ENCODE measurements at regions not wholly inside any gene's neighbourhood (a gene's known extent, or its start where the extent isn't known, plus 50 kb on each side); places are given as distances from the start of the nearest gene placed in this dataset.

DNA sequence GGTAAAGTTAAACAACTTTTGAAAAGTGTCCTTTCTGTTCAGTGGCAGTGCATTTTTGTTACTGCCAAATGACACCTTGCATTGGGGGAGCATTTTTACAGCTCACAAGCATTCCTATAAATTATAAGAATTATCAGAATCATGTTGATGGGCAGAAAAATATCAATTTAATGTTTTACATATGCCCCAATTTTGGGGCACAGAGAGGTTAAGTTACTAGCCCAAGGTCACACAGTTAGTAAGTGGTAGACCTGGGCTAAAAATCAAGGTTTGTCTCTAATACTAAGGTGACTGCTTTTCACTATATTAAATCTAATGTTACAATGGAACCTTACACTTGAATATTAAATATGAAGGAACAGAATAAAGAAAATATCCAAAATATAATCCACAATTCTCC is 180.1 kb upstream of the IVNS1ABP start:
- no peak for DNase-seq

DNA sequence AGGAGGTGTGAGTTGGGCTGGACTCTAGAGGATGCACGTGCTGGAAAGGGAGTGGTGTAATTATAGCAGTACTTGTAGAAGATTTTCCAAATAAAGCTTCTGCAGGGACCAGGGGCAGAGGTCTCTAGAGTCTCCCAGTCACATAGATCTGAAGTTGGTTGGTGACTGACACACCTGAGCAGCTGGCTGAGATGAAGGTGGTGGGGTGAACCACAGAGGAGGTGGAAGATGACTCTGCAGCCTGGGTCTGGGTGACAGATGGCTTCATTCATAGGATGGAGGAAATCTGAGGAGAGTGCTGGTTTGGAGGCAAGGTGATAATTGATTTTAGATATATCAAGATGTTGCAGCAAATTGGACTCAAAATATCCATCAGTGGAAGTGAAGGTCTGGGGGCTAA is 178.9 kb upstream of the IVNS1ABP start:
- DNase-seq = no peak

DNA sequence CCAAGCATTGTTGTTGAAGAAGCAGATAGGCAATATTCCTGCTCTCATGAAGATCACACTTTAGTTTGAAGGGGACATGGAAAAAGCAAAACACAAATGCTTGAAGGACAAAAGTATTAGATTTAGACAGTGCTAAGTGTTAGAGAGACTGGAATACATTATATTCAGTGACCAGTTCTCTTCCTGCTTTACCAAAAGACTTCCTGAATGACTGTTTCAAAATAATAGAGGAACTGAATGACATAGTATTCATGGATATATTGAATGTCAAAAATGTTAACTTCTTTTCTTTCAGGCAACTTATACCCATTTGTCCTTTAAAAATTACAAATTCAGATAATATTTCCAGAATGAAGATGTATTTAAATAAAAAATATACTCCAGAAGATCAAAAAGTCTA is 178.0 kb upstream of the IVNS1ABP start:
- DNase-seq = no peak

DNA sequence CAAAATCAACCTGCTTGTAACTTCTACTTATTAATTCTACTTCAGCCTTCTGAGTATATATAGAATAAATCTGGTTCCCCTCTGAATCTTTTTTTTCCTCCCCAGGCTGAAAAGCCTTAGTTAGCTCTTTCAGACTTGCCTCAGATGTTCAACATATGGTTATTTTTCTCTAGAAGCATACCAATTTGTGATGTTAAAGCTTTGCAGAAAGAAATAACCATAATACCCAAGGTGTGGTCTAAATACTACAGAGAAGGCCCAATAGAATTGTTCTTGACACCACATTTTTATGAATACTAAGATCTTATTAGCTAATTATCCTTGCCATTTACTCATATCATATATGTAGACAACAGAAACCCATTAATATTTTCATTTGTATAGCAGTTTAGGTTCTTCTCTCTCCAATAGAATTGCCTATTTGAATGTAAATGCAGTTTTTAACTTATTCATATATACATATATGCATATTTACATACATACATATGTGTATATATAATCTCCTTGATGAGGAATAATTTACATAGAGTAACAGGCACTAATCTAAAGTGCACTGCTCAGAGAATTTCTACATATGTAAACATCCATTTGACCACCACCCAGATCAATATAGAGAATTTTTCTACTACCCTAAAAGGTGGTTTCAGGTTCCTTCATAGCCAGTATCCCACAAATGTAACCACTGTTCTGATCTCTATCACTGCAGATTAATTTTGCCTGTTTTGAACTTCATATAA is 175.2 kb upstream of the IVNS1ABP start:
- no peak for DNase-seq

DNA sequence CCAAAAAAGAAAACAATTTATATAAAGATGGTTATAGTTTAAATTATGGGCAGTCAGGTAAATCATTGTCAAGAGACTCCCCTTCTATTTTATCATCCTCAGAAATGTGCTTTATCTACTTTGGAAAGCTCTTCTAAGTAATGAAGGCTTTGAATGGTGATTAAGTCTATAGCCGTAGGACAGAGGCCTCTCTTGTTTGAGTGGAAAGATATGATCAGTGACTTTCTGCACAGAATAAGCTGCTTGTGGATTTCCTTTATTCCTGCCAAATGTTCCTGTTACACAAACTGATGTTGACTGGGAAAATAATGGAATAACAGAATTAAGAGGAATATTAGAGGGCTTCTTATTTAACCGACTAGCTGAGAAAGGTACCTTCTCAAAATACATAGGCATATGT is 174.6 kb upstream of the IVNS1ABP start:
- no peak for DNase-seq

DNA sequence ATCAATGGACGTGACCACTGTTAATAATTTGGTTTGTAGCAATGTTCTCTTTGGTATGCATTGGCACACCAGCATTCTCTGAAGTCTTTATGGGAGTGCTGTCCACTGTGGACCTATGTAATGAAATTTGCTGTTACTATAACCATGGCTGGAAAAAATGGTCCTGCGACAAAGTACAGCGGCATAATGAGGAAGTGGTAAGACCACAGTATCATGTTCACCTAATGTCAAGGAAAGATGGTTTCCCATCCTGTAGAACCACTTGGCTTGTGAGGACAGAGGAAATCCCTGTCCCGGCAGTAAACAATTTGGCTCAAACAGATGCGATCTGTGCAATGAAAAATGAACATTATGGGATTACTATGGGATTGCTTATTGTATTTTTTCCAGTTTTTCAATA is 173.9 kb upstream of the IVNS1ABP start:
- no peak for DNase-seq

DNA sequence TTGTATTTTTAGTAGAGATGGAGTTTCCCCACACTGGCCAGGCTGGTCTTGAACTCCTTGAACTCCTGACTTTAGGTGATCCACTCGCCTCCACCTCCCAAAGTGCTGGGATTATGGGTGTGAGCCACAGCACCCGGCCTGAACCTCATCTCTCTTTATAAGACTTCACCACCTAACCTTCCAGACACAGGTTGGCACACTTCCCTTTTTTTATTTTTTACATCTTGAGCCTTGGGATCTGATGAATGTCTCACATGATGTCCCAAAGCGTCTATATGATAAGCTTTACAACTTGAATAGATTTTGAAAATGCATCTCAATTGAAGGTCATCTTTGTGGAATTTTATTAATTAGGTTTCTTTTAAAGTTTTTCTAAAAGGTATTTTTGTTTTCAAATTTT is 172.4 kb upstream of the IVNS1ABP start:
- DNase-seq = no peak

DNA sequence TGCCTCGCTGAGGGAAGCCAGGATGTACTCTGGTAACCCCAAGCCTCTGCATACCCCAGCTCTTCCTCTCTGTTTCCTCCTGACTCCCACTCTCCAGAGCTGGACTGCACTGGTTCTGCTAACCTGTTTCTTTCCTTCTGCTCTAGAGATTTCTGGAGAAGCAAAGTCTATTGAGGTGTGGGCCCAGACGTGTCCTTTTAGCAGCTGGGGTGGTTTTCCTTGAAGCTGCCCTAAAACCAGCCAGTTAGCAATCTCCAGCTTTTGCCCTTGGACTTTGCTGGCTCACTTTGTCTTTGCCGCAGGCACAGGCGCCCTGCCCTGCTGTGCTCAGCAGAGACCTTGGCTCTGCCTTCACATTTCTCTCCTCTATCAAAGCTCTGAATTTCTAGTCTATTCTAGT is 171.8 kb upstream of the IVNS1ABP start:
- no peak for DNase-seq

DNA sequence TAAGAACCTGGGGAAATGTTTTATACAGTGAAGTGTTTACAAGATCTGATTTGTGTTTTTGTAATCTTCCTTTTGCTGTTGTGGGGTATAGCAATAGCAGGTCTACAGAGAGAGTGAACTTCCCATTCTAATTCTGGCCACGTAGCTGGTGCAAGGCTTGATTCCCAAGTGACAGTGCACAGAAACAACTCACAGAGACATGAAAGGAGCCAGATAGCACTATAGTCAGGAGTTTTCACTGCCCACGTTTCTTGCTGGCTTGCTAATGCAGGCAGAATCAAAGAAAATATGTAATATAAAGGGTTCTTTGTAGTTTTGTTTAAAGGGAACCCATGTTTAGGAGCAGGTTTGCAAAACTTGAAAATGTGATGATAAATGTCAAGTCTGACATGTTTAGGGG is 170.9 kb upstream of the IVNS1ABP start:
- no peak for DNase-seq

DNA sequence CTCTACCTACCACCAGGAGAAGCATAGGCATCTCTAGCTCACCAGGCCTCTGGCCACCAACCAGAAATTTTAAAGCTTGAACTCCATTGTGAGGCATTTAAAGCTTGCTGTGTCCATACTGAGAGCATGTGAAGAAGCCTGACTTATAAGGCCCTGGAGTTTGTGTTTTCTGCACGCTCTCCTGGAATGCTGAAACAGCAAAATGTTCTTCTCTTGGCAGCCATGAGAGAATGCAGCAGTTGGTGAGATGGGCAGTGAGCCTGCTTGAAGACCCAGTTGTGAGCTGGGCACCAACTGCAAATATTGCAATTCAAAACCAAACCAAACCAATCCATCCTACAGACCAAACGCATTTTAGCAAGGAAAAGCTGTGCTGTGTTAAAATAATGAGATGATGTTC is 170.0 kb upstream of the IVNS1ABP start:
- no peak for DNase-seq

DNA sequence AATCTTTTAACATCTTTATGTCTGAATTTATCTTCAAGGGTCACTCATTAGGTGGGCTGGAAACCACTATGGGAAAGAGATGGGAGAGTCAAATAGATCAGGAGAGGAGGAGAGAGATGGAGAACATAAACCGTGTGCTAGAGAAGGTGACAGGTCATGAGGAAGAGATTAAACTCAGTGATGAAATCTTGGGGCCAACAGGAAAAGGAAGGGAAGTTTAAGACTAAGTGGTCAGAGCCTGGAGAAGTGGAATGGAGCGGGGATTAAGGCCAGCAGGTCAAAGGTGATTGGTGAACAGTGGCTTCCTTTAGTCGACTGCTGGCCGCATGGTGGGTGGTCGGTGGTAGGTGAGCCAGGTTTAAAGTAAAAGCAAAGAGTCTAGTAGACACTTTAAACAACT is 169.3 kb upstream of the IVNS1ABP start:
- DNase-seq = no peak

DNA sequence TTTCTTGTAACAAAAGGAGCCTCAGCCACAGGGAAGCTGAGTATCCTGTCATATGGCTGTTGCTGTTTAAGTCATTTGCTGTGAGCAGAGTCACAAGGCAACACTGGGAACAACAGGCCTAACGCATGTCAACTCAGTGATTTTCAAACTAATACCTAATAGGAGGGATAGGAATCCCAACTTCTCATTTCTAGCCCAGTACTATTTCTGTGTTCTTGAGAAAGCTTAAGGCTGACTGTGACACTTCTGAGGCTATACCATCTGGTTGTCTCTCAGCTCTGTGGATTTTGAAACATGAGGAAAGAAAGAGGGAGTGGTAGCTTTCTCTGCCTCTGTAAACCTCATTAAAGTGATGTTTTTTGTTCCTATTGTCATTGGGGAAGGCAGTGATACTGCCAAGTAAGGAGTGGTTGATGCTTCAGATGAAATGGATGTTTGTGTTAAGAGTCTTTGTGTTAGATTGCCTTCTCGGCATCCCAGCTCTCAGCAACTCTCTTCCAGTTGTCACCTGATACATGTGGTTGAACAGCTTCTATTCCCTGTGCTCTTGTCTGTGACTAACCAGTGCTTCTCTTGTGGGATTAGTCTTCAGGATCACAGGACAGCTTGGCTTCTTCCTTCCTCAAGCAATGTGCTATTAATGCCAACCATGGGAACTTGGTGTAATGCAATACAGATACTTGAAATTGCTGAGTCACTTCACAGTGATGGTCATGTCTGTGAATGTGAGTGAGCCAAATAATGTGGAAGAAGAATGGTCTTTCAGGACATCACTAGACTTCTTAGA is 166.8 kb upstream of the IVNS1ABP start:
- DNase-seq = peak; percentile 30

DNA sequence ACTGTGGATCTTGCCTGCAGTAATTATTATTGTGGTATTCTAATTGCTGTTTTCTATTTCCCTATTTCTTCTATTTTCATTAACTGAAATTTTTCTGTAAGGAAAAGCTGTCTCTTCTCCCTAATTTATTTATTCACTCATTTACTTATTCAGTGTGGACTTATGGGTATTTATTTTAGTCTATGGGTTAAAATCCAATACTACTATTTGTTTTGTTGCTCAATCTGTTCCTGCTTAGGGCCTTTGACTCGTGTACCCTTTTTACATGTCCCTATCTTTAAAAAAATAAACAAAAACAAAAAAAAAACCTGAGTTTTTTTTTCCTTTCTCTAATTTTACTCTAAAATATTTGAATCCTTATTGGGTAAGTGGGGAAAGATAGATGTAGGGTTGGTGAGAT is 166.2 kb upstream of the IVNS1ABP start:
- DNase-seq = no peak

DNA sequence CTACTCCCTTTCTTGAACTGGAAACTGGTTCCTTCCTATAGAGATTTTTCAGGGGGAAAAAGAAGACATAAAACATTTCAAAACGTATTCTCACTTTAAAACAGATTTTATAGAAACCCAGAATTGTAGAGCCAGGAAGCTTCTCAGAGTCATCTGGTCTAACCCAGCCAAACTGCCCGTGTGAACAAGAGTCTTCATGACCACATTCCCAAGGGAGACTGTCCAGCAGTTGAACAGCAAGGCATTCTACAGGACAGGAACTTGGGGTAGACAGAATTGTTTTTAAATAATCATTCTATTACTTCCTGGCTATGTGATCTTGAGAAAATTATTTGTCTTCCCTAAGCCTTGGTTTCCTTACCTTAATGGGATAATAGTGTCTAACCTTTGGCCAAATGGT is 163.5 kb upstream of the IVNS1ABP start:
- no peak for DNase-seq

DNA sequence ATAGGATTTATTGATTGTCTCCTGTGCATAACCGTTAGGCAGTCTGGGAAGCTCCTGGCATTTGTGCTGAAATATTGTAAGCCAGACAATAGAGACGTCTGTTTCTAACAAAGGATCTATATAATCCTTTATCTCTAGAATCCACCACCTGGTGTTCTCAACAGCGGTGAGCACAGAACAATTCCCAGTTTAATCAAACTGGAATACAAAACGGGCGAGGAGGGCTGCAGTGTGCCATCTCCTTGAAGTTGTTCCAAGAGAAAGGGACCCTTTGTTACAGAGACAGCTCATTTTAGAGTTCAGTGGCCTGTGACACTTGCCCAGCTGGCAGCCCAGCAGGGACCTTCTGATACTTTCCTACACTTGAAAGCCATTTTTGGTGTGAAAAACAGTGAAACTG is 162.8 kb upstream of the IVNS1ABP start:
- no peak for DNase-seq

DNA sequence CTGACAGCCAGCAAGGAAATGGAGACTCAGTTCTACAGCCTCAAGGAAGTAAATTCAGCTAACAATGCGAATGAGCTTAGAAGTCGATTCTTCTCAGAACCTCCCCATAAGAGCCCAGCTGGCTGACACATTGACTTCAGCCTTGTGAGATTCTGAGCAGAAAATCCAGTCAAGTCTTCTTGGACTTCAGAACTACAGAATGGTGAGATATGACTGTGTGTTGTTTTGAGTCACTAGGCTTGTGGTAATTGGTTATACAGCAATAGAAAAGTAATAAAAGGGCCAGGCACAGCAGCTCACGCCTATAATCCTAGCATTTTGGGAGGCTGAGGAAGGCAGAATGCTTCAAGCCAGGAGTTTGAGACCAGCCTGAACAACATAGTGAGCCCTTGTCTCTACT is 161.8 kb upstream of the IVNS1ABP start:
- DNase-seq = no peak

DNA sequence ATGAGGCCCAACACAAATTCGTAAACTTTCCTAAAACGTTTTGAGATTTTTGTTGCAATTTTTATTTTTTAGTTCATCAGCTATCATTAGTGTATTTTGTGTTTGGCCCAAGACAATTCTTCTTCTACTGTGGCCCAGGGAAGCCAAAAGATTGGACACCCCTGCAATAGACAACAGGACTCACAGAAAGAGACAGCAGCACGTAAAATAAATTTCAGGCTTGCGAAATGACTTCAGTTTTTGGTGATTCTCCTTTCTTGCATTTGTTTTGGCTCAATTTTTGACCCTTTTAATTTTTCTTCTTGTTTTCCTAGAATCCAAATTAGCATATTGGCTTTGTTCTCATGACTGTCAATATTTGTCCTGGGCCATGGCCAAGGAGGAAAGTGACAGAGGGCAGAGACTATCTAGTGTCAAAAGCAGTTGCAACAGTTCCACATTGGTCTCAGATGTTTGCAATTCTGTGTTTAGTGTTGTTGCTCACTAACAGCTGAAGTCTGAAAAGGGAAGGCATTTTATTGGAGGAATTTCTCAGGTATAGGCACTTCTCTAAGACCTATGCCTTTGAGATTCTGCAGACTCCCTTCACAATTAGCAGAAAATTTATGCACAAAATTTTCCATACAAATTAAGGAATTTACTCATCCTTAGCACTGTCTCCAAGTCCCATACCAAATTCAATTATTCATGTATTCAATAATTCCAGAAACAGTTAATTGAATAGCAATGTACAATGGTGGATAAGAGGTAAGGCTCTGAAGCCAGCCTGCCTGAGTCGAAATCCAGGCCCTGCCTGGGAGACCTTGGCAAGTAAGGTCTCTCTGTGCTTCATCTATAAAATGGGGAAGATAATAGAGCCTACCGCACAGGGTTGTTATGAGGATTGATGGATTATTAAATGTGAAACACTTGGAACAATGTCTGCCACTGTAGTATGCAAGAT is 160.9 kb upstream of the IVNS1ABP start:
- DNase-seq = no peak

DNA sequence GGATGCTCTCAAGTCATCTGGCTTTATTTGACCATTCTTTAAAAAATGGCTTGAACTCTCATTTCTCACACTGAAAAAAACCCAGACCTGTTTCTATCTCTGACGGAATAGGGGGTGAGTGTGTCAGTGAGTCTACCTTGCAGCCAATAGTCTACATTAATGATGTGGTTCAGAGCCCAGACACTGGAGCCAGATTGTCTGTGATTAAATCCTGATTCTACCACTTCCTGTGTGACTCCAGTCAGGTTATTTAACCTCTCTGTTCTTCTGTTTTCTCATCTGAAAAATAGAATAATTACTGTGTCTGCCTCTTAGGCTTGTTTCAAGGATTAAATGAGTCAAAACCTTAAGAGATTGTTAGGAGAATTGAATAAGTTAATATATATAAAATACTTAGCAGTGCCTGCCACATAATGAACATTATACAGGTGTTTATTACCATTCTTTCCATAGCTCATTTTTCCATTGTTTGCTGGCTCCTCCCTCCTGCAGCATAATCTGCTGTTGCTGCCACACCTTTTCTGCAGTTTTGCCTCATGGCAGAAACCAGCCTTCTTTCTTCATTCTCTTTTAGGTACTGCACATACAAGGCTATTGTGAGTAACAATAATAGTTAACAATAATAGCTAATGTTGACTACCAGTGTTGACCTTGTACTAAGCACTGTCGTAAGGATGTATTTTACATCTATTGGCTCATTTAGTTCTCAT is 157.6 kb upstream of the IVNS1ABP start:
- no peak for DNase-seq

DNA sequence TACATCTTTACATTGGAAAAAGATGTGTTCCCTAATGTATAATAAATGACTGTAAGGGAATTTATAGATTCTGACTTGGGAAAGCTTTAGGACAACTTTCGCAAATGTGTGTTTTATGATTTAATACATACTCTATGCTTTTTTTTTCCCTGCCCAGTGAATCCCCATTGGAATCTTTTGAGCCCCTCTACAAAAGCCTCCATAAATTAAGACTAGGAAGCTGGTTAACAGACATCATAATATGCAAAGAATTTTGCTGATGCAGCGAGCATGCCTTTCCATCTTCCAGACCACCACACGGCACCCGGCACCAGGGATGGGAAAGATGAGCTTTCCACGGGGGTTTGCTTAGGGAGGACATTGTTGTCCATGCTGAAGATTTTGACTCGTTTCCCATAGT is 156.1 kb upstream of the IVNS1ABP start:
- no peak for DNase-seq

DNA sequence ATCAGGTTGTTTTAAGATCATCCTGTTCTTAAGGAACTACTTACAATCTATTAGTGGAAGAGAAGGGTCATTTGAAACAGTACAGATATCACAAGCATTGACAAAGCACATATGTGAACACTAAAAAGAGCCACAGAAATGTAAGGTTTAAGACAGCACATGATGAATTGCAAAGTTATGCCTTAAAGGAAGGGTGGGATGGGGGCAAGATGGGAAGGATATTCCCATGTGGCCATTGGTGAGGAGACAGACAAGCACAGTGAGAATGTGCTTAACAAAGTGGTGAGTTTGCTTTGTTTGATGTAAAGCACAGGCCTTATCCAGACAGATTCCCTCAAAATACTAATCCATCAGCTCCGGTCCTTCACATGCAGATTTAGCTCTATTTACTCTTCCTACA is 151.6 kb upstream of the IVNS1ABP start:
- no peak for DNase-seq

DNA sequence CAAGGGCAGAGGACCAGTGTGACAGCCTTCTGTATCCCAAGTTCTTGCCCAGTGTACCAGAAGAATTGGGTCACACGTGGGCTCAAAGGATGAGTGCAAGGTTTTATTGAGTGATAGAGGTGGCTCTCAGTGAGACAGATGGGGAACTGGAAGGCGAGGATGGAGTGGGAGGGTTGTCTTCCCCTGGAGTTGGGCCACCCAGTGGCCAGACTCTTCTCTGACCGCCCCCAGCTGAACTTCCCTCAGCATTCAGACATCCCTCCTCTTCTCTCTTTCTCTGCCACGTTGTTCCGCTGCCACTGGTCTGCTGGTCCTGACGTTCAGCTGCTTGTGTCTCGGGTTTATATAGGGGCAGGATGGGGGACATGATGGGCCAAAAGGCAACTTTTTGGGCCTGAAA is 150.1 kb upstream of the IVNS1ABP start:
- DNase-seq = no peak

DNA sequence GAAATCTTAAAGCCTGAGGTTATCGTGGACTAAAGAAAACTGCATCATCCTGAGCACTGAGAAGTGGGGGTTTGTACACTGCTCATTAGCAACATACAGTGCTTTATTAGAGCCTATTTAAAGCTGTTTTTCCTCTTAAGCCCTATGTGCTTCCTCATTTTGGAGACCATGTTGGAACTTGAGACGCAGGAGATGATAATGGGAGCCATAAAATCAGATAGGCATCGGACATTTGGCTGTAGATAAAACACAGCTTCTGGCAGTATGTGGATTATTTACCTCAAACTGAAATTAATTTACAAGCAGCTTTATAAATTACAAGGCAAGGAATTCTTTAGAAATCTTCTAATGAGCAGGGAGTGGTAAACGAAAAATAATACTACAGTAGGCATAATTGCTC is 147.7 kb upstream of the IVNS1ABP start:
- no peak for DNase-seq

DNA sequence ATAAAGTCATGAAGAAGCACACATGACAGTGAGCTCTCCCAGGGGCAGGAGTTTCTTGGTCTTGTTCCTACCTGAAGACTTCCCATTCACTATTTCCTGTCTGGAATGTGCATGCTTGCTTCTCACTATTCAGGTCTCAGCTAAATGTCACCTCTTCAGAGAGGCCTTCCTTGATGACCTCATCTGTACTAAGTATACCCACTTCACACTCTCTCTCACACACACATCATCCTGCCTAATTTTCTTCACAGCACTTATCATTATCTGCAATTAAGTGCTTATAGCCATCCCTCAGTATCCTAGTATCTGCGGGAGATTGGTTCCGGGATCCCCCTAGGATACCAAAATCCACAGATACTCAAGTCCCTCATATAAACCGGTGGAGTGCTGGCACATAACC is 146.4 kb upstream of the IVNS1ABP start:
- DNase-seq = no peak

Measured in hematopoietic multipotent progenitor cell treated with erythropoietin and hydrocortisone succinate and interleukin-3 and kit ligand, for 8 days (in vitro differentiated cells).